ENCODE measurements at regions not wholly inside any gene's neighbourhood (a gene's known extent, or its start where the extent isn't known, plus 50 kb on each side); places are given as distances from the start of the nearest gene placed in this dataset.

- TF ChIP-seq, protein P1, sequence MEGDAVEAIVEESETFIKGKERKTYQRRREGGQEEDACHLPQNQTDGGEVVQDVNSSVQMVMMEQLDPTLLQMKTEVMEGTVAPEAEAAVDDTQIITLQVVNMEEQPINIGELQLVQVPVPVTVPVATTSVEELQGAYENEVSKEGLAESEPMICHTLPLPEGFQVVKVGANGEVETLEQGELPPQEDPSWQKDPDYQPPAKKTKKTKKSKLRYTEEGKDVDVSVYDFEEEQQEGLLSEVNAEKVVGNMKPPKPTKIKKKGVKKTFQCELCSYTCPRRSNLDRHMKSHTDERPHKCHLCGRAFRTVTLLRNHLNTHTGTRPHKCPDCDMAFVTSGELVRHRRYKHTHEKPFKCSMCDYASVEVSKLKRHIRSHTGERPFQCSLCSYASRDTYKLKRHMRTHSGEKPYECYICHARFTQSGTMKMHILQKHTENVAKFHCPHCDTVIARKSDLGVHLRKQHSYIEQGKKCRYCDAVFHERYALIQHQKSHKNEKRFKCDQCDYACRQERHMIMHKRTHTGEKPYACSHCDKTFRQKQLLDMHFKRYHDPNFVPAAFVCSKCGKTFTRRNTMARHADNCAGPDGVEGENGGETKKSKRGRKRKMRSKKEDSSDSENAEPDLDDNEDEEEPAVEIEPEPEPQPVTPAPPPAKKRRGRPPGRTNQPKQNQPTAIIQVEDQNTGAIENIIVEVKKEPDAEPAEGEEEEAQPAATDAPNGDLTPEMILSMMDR (IDR thresholded peaks at IDR 0.05; ENCODE audit: control extremely low read depth, extremely low read depth, low read depth, missing control alignments): no peak
Measured at GRCh38 chr5:23372177-23372576, 135.2 kb upstream of the PRDM9 start.

GRCh38 chr5:23368393-23368792 lies 139.0 kb upstream of the PRDM9 start:
- DNase-seq (ENCODE audit: extremely low spot score): no peak
- ChIA-PET POLR2A (no interaction called here), CTCF (interaction anchor here (1.3 kb wide), 1 partner anchor 12 kb away, joined by 3 read pairs; no protein-coding TSS in a partner anchor)
- TF ChIP-seq, protein P1 (IDR thresholded peaks at IDR 0.05; ENCODE audit: control extremely low read depth, extremely low read depth, low read depth, missing control alignments): no peak

More at GRCh38 chr5:23372177-23372576, 135.2 kb upstream of the PRDM9 start:
- CTCF ChIA-PET: no interaction called here
- POLR2A ChIA-PET: no interaction called here
- DNase-seq (ENCODE audit: extremely low spot score): no peak

- CTCF ChIA-PET: interaction anchor here (1.3 to 1.5 kb wide), 2 partner anchors 12 to 18 kb away, joined by 3 read pairs; no protein-coding TSS in a partner anchor
- TF ChIP-seq, protein P1 (IDR thresholded peaks at IDR 0.05; ENCODE audit: control extremely low read depth, extremely low read depth, low read depth, missing control alignments): no peak
- POLR2A ChIA-PET: no interaction called here
- no peak for DNase-seq (ENCODE audit: extremely low spot score)
Measured at GRCh38 chr5:23367874-23368273, 139.5 kb upstream of the PRDM9 start.

DNA sequence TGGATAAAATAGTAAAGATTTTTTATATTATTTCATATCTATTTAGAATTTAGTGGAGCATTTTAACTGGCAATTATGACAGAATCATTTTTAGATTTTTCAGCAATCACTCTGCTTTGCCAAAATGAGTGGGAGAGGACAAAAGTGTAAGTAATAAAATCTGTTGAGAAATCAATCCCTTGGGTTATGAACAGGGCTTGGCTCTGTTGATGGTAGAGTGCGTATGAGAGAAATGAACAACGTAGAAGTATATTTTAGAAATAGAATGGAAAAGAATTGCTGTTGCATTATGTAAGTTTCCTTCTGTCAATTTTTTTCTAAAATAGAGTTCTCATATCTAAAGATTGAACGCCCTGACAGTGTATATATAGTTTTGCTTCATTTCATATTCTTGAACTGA lies 154.1 kb upstream of the PRDM9 start:
- CTCF ChIA-PET: no interaction called here
- POLR2A ChIA-PET: no interaction called here
- TF ChIP-seq, protein P1 (IDR thresholded peaks at IDR 0.05; ENCODE audit: control extremely low read depth, extremely low read depth, low read depth, missing control alignments): no peak
- no peak for DNase-seq (ENCODE audit: extremely low spot score)

GRCh38 chr5:23352446-23352845 lies 155.0 kb upstream of the PRDM9 start:
- TF ChIP-seq, protein P1 (IDR thresholded peaks at IDR 0.05; ENCODE audit: control extremely low read depth, extremely low read depth, low read depth, missing control alignments): no peak
- no peak for DNase-seq (ENCODE audit: extremely low spot score)
- POLR2A ChIA-PET: no interaction called here
- CTCF ChIA-PET: no interaction called here

DNA sequence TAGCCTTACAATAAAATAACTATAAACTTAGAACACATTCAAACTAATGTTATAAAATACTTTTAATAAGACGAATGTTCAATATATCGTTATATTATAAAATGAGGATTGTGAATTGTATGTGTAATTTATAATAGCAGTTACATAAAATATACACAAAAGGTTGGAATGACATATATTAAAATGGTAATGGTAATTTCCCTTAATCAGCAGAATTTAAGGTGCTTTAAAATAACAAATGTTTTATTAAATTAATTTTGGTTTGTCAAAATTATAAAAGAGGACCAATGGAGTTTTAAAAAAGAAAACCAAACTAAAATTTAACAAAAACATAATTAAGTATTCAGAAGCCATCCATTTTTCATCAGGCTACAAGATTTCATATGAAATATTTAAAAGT lies 164.3 kb upstream of the PRDM9 start:
- TF ChIP-seq, protein P1 (IDR thresholded peaks at IDR 0.05; ENCODE audit: control extremely low read depth, extremely low read depth, low read depth, missing control alignments): no peak
- DNase-seq (ENCODE audit: extremely low spot score): no peak
- POLR2A ChIA-PET: no interaction called here
- CTCF ChIA-PET: no interaction called here

Data from GM10248 (cell line).